ENCODE measurements at regions not wholly inside any gene's neighbourhood (a gene's known extent, or its start where the extent isn't known, plus 50 kb on each side); places are given as distances from the start of the nearest gene placed in this dataset.
A peak's percentile ranks its signal among the peaks of the same experiment; 100 is the strongest.
"Not testable (repeated sequence)": the region's sequence is repeated elsewhere in the genome, so short reads cannot be mapped to it uniquely, and the experiment has no call there.

- H3K4me3 ChIP-seq (ENCODE audit: low read length), result no peak overlapping the region
- H3K9ac ChIP-seq (ENCODE audit: low read depth, low read length), result no peak overlapping the region
- H3K9me3 ChIP-seq (replicated peaks; ENCODE audit: low read length), result no peaks in the 10 kb centered on the region
- H3K4me2 ChIP-seq (ENCODE audit: low read length), result no peak overlapping the region
- H3K36me3 ChIP-seq (ENCODE audit: insufficient read depth, low read length), result no peaks in the 10 kb centered on the region
- H3K27me3 ChIP-seq (ENCODE audit: control insufficient read depth, insufficient read depth, low read length), result no peaks in the 10 kb centered on the region
- H3K4me1 ChIP-seq (ENCODE audit: control insufficient read depth, insufficient read depth, low read length), result no peaks in the 10 kb centered on the region
Measured at GRCh38 chr3:177379045-177379444, 181.8 kb upstream of the TBL1XR1 start.

GRCh38 chr3:177381070-177381469, 183.8 kb upstream of the TBL1XR1 start:
- Histone ChIP-seq H3K9me3 (replicated peaks; ENCODE audit: low read length) (no peaks in the 10 kb centered on the region), H3K4me3 (ENCODE audit: low read length) (no peak overlapping the region), H3K9ac (ENCODE audit: low read depth, low read length) (no peak overlapping the region), H3K27me3 (ENCODE audit: control insufficient read depth, insufficient read depth, low read length) (no peaks in the 10 kb centered on the region), H3K36me3 (ENCODE audit: insufficient read depth, low read length) (no peaks in the 10 kb centered on the region), H3K4me1 (ENCODE audit: control insufficient read depth, insufficient read depth, low read length) (peaks cover 7% of the 10 kb centered on the region), H3K4me2 (ENCODE audit: low read length) (no peak overlapping the region)

- H3K4me2 ChIP-seq (ENCODE audit: low read length), result no peak overlapping the region
- H3K36me3 ChIP-seq (ENCODE audit: insufficient read depth, low read length), result no peaks in the 10 kb centered on the region
- no peaks in the 10 kb centered on the region for H3K9me3 ChIP-seq (replicated peaks; ENCODE audit: low read length)
- peaks cover 9% of the 10 kb centered on the region for H3K4me1 ChIP-seq (ENCODE audit: control insufficient read depth, insufficient read depth, low read length)
- H3K27me3 ChIP-seq (ENCODE audit: control insufficient read depth, insufficient read depth, low read length), result no peaks in the 10 kb centered on the region
- H3K9ac ChIP-seq (ENCODE audit: low read depth, low read length), result no peak overlapping the region
- no peak overlapping the region for H3K4me3 ChIP-seq (ENCODE audit: low read length)
Measured at GRCh38 chr3:177382944-177383343, 185.7 kb upstream of the TBL1XR1 start.

- Histone ChIP-seq H3K27me3 (ENCODE audit: control insufficient read depth, insufficient read depth, low read length) (no peaks in the 10 kb centered on the region), H3K9me3 (replicated peaks; ENCODE audit: low read length) (no peaks in the 10 kb centered on the region), H3K4me2 (ENCODE audit: low read length) (no peak overlapping the region), H3K4me3 (ENCODE audit: low read length) (no peak overlapping the region), H3K9ac (ENCODE audit: low read depth, low read length) (no peak overlapping the region), H3K4me1 (ENCODE audit: control insufficient read depth, insufficient read depth, low read length) (peaks cover 9% of the 10 kb centered on the region), H3K36me3 (ENCODE audit: insufficient read depth, low read length) (no peaks in the 10 kb centered on the region)
Measured at GRCh38 chr3:177385186-177385585, 187.9 kb upstream of the TBL1XR1 start.

GRCh38 chr3:177385831-177386301, 188.6 kb upstream of the TBL1XR1 start:
- Histone ChIP-seq H3K36me3 (ENCODE audit: insufficient read depth, low read length) (no peaks in the 10 kb centered on the region), H3K27me3 (ENCODE audit: control insufficient read depth, insufficient read depth, low read length) (no peaks in the 10 kb centered on the region), H3K4me3 (ENCODE audit: low read length) (no peak overlapping the region), H3K9me3 (replicated peaks; ENCODE audit: low read length) (no peaks in the 10 kb centered on the region), H3K4me2 (ENCODE audit: low read length) (peak overlapping the region; percentile 12), H3K9ac (ENCODE audit: low read depth, low read length) (no peak overlapping the region), H3K4me1 (ENCODE audit: control insufficient read depth, insufficient read depth, low read length) (peaks cover 9% of the 10 kb centered on the region)

GRCh38 chr3:177388209-177388608, 190.9 kb upstream of the TBL1XR1 start:
- Histone ChIP-seq H3K4me1 (ENCODE audit: control insufficient read depth, insufficient read depth, low read length) (peaks cover 9% of the 10 kb centered on the region), H3K36me3 (ENCODE audit: insufficient read depth, low read length) (no peaks in the 10 kb centered on the region), H3K4me2 (ENCODE audit: low read length) (no peak overlapping the region), H3K9me3 (replicated peaks; ENCODE audit: low read length) (no peaks in the 10 kb centered on the region), H3K4me3 (ENCODE audit: low read length) (no peak overlapping the region), H3K9ac (ENCODE audit: low read depth, low read length) (no peak overlapping the region), H3K27me3 (ENCODE audit: control insufficient read depth, insufficient read depth, low read length) (no peaks in the 10 kb centered on the region)

GRCh38 chr3:177394231-177395024, 197.1 kb upstream of the TBL1XR1 start:
- H3K4me2 ChIP-seq (ENCODE audit: low read length); H3K9ac ChIP-seq (ENCODE audit: low read depth, low read length); H3K36me3 ChIP-seq (ENCODE audit: insufficient read depth, low read length); H3K4me3 ChIP-seq (ENCODE audit: low read length); H3K4me1 ChIP-seq (ENCODE audit: control insufficient read depth, insufficient read depth, low read length); H3K9me3 ChIP-seq (replicated peaks; ENCODE audit: low read length); H3K27me3 ChIP-seq (ENCODE audit: control insufficient read depth, insufficient read depth, low read length): not testable (repeated sequence)

- Histone ChIP-seq H3K4me2 (ENCODE audit: low read length) (no peak overlapping the region), H3K9ac (ENCODE audit: low read depth, low read length) (no peak overlapping the region), H3K9me3 (replicated peaks; ENCODE audit: low read length) (no peaks in the 10 kb centered on the region), H3K4me1 (ENCODE audit: control insufficient read depth, insufficient read depth, low read length) (no peaks in the 10 kb centered on the region), H3K27me3 (ENCODE audit: control insufficient read depth, insufficient read depth, low read length) (no peaks in the 10 kb centered on the region), H3K4me3 (ENCODE audit: low read length) (no peak overlapping the region), H3K36me3 (ENCODE audit: insufficient read depth, low read length) (no peaks in the 10 kb centered on the region)
Measured at GRCh38 chr3:177396733-177397132, 199.5 kb upstream of the TBL1XR1 start.

- H3K4me3 ChIP-seq (ENCODE audit: low read length), result no peak overlapping the region
- H3K27me3 ChIP-seq (ENCODE audit: control insufficient read depth, insufficient read depth, low read length), result no peaks in the 10 kb centered on the region
- H3K9me3 ChIP-seq (replicated peaks; ENCODE audit: low read length), result no peaks in the 10 kb centered on the region
- no peaks in the 10 kb centered on the region for H3K4me1 ChIP-seq (ENCODE audit: control insufficient read depth, insufficient read depth, low read length)
- no peak overlapping the region for H3K4me2 ChIP-seq (ENCODE audit: low read length)
- no peaks in the 10 kb centered on the region for H3K36me3 ChIP-seq (ENCODE audit: insufficient read depth, low read length)
- H3K9ac ChIP-seq (ENCODE audit: low read depth, low read length), result no peak overlapping the region
Measured at GRCh38 chr3:177401375-177401774, 204.1 kb upstream of the TBL1XR1 start.

- H3K27me3 ChIP-seq (ENCODE audit: control insufficient read depth, insufficient read depth, low read length), result no peaks in the 10 kb centered on the region
- no peaks in the 10 kb centered on the region for H3K4me1 ChIP-seq (ENCODE audit: control insufficient read depth, insufficient read depth, low read length)
- H3K4me2 ChIP-seq (ENCODE audit: low read length), result no peak overlapping the region
- no peaks in the 10 kb centered on the region for H3K9me3 ChIP-seq (replicated peaks; ENCODE audit: low read length)
- H3K4me3 ChIP-seq (ENCODE audit: low read length), result no peak overlapping the region
- H3K36me3 ChIP-seq (ENCODE audit: insufficient read depth, low read length), result no peaks in the 10 kb centered on the region
- H3K9ac ChIP-seq (ENCODE audit: low read depth, low read length), result no peak overlapping the region
Measured at GRCh38 chr3:177402533-177402932, 205.3 kb upstream of the TBL1XR1 start.

- H3K4me2 ChIP-seq (ENCODE audit: low read length), result no peak overlapping the region
- H3K9ac ChIP-seq (ENCODE audit: low read depth, low read length), result no peak overlapping the region
- H3K36me3 ChIP-seq (ENCODE audit: insufficient read depth, low read length), result no peaks in the 10 kb centered on the region
- H3K9me3 ChIP-seq (replicated peaks; ENCODE audit: low read length), result no peaks in the 10 kb centered on the region
- H3K4me1 ChIP-seq (ENCODE audit: control insufficient read depth, insufficient read depth, low read length), result no peaks in the 10 kb centered on the region
- no peak overlapping the region for H3K4me3 ChIP-seq (ENCODE audit: low read length)
- H3K27me3 ChIP-seq (ENCODE audit: control insufficient read depth, insufficient read depth, low read length), result no peaks in the 10 kb centered on the region
Measured at GRCh38 chr3:177405191-177405672, 207.9 kb upstream of the TBL1XR1 start.

GRCh38 chr3:177410730-177411129, 213.4 kb upstream of the TBL1XR1 start:
- Histone ChIP-seq H3K9me3 (replicated peaks; ENCODE audit: low read length) (no peaks in the 10 kb centered on the region), H3K9ac (ENCODE audit: low read depth, low read length) (no peak overlapping the region), H3K36me3 (ENCODE audit: insufficient read depth, low read length) (no peaks in the 10 kb centered on the region), H3K4me1 (ENCODE audit: control insufficient read depth, insufficient read depth, low read length) (no peaks in the 10 kb centered on the region), H3K27me3 (ENCODE audit: control insufficient read depth, insufficient read depth, low read length) (no peaks in the 10 kb centered on the region), H3K4me2 (ENCODE audit: low read length) (no peak overlapping the region), H3K4me3 (ENCODE audit: low read length) (no peak overlapping the region)
